Loucy (cell line): ENCODE measurements at regions not wholly inside any gene's neighbourhood (a gene's known extent, or its start where the extent isn't known, plus 50 kb on each side); places are given as distances from the start of the nearest gene placed in this dataset.

Experiments used
- H2AFZ ChIP-seq: fragments of 200-600 bp; sonication (generic); 2 replicates; pipeline ENCODE4 v1.6.0; 2016; ENCODE audit warnings: antibody characterized with exemption, mild to moderate bottlenecking, low read length, moderate library complexity
- H3F3A ChIP-seq: fragments of 200-600 bp; 2 replicates; pipeline ENCODE4 v1.6.0; 2016; ENCODE audit warnings: antibody characterized with exemption, low read depth, mild to moderate bottlenecking
- H3K27me3 ChIP-seq: fragments of 200-600 bp; sonication (generic); 2 replicates; pipeline ENCODE4 v1.6.1; 2014; ENCODE audit warnings: low read length, mild to moderate bottlenecking; ENCODE audit not compliant: insufficient read depth, poor library complexity, severe bottlenecking
- H3K36me3 ChIP-seq: fragments of 200-600 bp; sonication (generic); 2 replicates; pipeline ENCODE4 v1.6.1; 2016; ENCODE audit warnings: low read length; ENCODE audit not compliant: insufficient read depth
- H3K4me1 ChIP-seq: fragments of 200-600 bp; sonication (generic); 2 replicates; pipeline ENCODE4 v1.5.1; 2014; ENCODE audit warnings: low read length, mild to moderate bottlenecking; ENCODE audit not compliant: insufficient read depth, poor library complexity, severe bottlenecking
- H3K4me2 ChIP-seq: fragments of 200-600 bp; sonication (generic); 2 replicates; pipeline ENCODE4 v1.6.0; 2014; ENCODE audit warnings: antibody characterized with exemption, low read length, low read depth, mild to moderate bottlenecking; ENCODE audit not compliant: poor library complexity, severe bottlenecking
- H3K4me3 ChIP-seq: fragments of 200-600 bp; sonication (generic); 2 replicates; pipeline ENCODE4 v1.5.1; 2014; ENCODE audit warnings: low read length, mild to moderate bottlenecking, mixed read lengths; ENCODE audit not compliant: poor library complexity, severe bottlenecking
- H3K79me2 ChIP-seq: fragments of 200-600 bp; sonication (generic); 2 replicates; pipeline ENCODE4 v1.6.1; 2014; ENCODE audit warnings: low read length; ENCODE audit not compliant: insufficient read depth
- H3K9ac ChIP-seq: fragments of 200-600 bp; sonication (generic); 2 replicates; pipeline ENCODE4 v1.6.0; 2014; ENCODE audit warnings: mild to moderate bottlenecking, low read depth, low read length, moderate library complexity; ENCODE audit not compliant: poor library complexity, severe bottlenecking
- H3K9me2 ChIP-seq: fragments of 200-600 bp; sonication (generic); replicated peaks from 2 replicates; pipeline ENCODE4 v1.6.1; 2016; ENCODE audit warnings: low read depth, low read length, mixed read lengths
- H3K9me3 ChIP-seq: fragments of 200-600 bp; sonication (generic); 2 replicates; pipeline ENCODE4 v1.6.1; 2014; ENCODE audit warnings: mild to moderate bottlenecking, antibody characterized with exemption, low read length, low read depth; ENCODE audit not compliant: insufficient read depth
- H4K20me1 ChIP-seq: fragments of 200-600 bp; sonication (generic); 2 replicates; pipeline ENCODE4 v1.6.0; 2014; ENCODE audit warnings: antibody characterized with exemption, low read length, mild to moderate bottlenecking; ENCODE audit not compliant: insufficient read depth, poor library complexity, severe bottlenecking
- CTCF ChIP-seq: fragments of 200-600 bp; sonication (generic); conservative IDR thresholded peaks from 2 replicates; pipeline ENCODE4 v1.5.1; 2014; ENCODE audit warnings: mild to moderate bottlenecking, antibody characterized with exemption, low read length
- EZH2phosphoT487 ChIP-seq: fragments of 200-600 bp; IDR thresholded peaks from 2 replicates; pipeline ENCODE4 v1.6.1; 2018; ENCODE audit warnings: antibody characterized with exemption, mild to moderate bottlenecking, moderate library complexity, borderline replicate concordance

- Histone ChIP-seq H3K27me3 (no peaks in the 10 kb centered on the region), H3K36me3 (no peaks in the 10 kb centered on the region), H3K4me1 (peaks cover 81% of the 10 kb centered on the region), H3K79me2 (no peaks in the 10 kb centered on the region), H3K9me2 (no peaks in the 10 kb centered on the region), H4K20me1 (no peaks in the 10 kb centered on the region), H3K9ac (no peak overlapping the region), H3F3A (peaks cover 6% of the 10 kb centered on the region), H2AFZ (no peak overlapping the region), H3K4me2 (no peak overlapping the region), H3K9me3 (no peaks in the 10 kb centered on the region), H3K4me3 (no peak overlapping the region)
- TF ChIP-seq EZH2phosphoT487 (no peak), CTCF (no peak)
Measured at GRCh38 chr4:14180166-14180565, 552.6 kb upstream of the BOD1L1 start.

GRCh38 chr4:14180983-14181601 is 553.6 kb upstream of the BOD1L1 start:
- peaks cover 86% of the 10 kb centered on the region for H3K4me1 ChIP-seq
- no peak overlapping the region for H3K4me3 ChIP-seq
- H4K20me1 ChIP-seq, result no peaks in the 10 kb centered on the region
- H3K79me2 ChIP-seq, result no peaks in the 10 kb centered on the region
- H3K9me2 ChIP-seq, result no peaks in the 10 kb centered on the region
- H2AFZ ChIP-seq, result no peak overlapping the region
- H3K9me3 ChIP-seq, result no peaks in the 10 kb centered on the region
- no peak overlapping the region for H3K4me2 ChIP-seq
- peaks cover 6% of the 10 kb centered on the region for H3F3A ChIP-seq
- no peaks in the 10 kb centered on the region for H3K27me3 ChIP-seq
- TF ChIP-seq CTCF, result no peak
- no peak for TF ChIP-seq EZH2phosphoT487
- H3K9ac ChIP-seq, result no peak overlapping the region
- no peaks in the 10 kb centered on the region for H3K36me3 ChIP-seq

- H3K9ac ChIP-seq, result no peak overlapping the region
- no peaks in the 10 kb centered on the region for H3K79me2 ChIP-seq
- no peak overlapping the region for H3K4me2 ChIP-seq
- TF ChIP-seq CTCF (no peak), EZH2phosphoT487 (no peak)
- no peak overlapping the region for H2AFZ ChIP-seq
- H3K9me2 ChIP-seq, result no peaks in the 10 kb centered on the region
- no peaks in the 10 kb centered on the region for H3K27me3 ChIP-seq
- no peaks in the 10 kb centered on the region for H3K36me3 ChIP-seq
- no peak overlapping the region for H3K4me3 ChIP-seq
- H3K4me1 ChIP-seq, result peaks cover 79% of the 10 kb centered on the region
- no peaks in the 10 kb centered on the region for H3K9me3 ChIP-seq
- no peaks in the 10 kb centered on the region for H4K20me1 ChIP-seq
- peaks cover 6% of the 10 kb centered on the region for H3F3A ChIP-seq
Measured at GRCh38 chr4:14182148-14182547, 554.6 kb upstream of the BOD1L1 start.
